Esophagus squamous epithelium (tissue), 5 donors: ENCODE measurements at regions not wholly inside any gene's neighbourhood (a gene's known extent, or its start where the extent isn't known, plus 50 kb on each side); places are given as distances from the start of the nearest gene placed in this dataset.

Experiments
- DNase-seq: peaks from one replicate; lab custom pipeline; 2025; lab: John Stamatoyannopoulos, UW
- H3K27ac ChIP-seq, 4 donors: fragments of 200-600 bp; sonication (generic); one replicate each; pipeline ENCODE4 v1.5.1; 2016 to 2019; ENCODE audit warnings: mild to moderate bottlenecking in 1 of 4
- H3K27me3 ChIP-seq, 4 donors: fragments of 200-600 bp; sonication (generic); 1 replicate in 3 of 4; 2 replicates in 1 of 4; pipeline versions ENCODE4 v1.5.1 to v1.6.0; 2017 to 2021; ENCODE audit warnings: antibody characterized with exemption in 1 of 4
- H3K36me3 ChIP-seq, 3 donors: fragments of 200-600 bp; sonication (generic); one replicate each; pipeline ENCODE4 v1.5.1; 2016 to 2019
- H3K4me1 ChIP-seq, 3 donors: fragments of 200-600 bp; sonication (generic); one replicate each; pipeline ENCODE4 v1.5.1; 2017 to 2019
- H3K4me3 ChIP-seq, 4 donors: fragments of 200-600 bp; sonication (generic); 1 replicate in 3 of 4; 2 replicates in 1 of 4; pipeline ENCODE4 v1.5.1; 2016 to 2019; ENCODE audit warnings: mild to moderate bottlenecking in 2 of 4, moderate library complexity in 1 of 4
- H3K9me3 ChIP-seq, 3 donors: fragments of 200-600 bp; sonication (generic); one replicate each; pipeline ENCODE4 v1.5.1; 2016 to 2019
- POLR2A ChIP-seq, 4 donors: fragments of 450-650 bp; IDR thresholded peaks; one replicate each; pipeline ENCODE4 v1.6.1; 2017; ENCODE audit warnings: antibody characterized with exemption in 4 of 4, mild to moderate bottlenecking in 4 of 4, moderate library complexity in 3 of 4
- WGBS, 2 donors: methylation state at CpG; one replicate each; pipeline ENCODE4 v1.1.5; 2018; 5-methylcytosine and 5-hydroxymethylcytosine counted together
- intact Hi-C: fragments of 100-400 bp; cut with DNase I; formaldehyde crosslinking; loops from one replicate; pipeline ENCODE4 v1.15.0; 2022
- TF ChIP-seq, protein P1 (sequence below), 6 experiments: fragments of 450-650 bp in 4 of 6; fragments of 200-600 bp in 2 of 6; sonication (generic) in 2 of 6; IDR thresholded peaks; one replicate each; pipeline ENCODE4 v1.5.1; 2016 to 2019; ENCODE audit warnings: antibody characterized with exemption in 6 of 6, mild to moderate bottlenecking in 4 of 6, moderate library complexity in 4 of 6
- donor health status: DM: yes; HTN: yes; CAD: no.

DNA sequence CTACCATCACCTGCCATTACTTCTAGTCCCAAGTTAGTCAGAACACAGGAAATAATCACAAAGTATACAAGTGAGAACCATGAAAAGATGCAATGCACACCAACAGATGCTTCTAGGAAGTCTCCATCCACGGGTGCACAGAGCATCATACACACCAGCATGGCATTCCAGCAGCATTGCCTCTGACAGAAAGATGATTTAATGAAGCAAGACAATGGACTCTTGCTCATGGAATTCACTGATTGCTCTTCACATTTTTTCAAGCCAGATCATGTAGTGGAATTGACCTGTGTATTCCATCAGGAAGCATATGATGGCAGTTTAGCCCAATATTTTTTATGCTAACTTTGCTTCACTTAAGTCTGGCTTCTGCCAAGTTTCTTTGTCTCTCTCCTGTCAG is 406.3 kb upstream of the RGS17 start:
- Histone ChIP-seq H3K9me3 (peaks cover 0 to 4% (median 0%) of the 10 kb centered on the region in 3 donors), H3K27ac (no peak overlapping the region), H3K36me3 (no peaks in the 10 kb centered on the region), H3K4me1 (no peaks in the 10 kb centered on the region), H3K4me3 (no peak overlapping the region), H3K27me3 (no peaks in the 10 kb centered on the region)
- WGBS, 2 donors: 50 to 63% methylated on average over 1 of the region's 1 CpG
- intact Hi-C loops: no loop called here
- TF ChIP-seq, protein P1, sequence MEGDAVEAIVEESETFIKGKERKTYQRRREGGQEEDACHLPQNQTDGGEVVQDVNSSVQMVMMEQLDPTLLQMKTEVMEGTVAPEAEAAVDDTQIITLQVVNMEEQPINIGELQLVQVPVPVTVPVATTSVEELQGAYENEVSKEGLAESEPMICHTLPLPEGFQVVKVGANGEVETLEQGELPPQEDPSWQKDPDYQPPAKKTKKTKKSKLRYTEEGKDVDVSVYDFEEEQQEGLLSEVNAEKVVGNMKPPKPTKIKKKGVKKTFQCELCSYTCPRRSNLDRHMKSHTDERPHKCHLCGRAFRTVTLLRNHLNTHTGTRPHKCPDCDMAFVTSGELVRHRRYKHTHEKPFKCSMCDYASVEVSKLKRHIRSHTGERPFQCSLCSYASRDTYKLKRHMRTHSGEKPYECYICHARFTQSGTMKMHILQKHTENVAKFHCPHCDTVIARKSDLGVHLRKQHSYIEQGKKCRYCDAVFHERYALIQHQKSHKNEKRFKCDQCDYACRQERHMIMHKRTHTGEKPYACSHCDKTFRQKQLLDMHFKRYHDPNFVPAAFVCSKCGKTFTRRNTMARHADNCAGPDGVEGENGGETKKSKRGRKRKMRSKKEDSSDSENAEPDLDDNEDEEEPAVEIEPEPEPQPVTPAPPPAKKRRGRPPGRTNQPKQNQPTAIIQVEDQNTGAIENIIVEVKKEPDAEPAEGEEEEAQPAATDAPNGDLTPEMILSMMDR (IDR thresholded peaks at IDR 0.05): no peak
- no peak for TF ChIP-seq POLR2A (IDR thresholded peaks at IDR 0.05)
- no peak for DNase-seq

DNA sequence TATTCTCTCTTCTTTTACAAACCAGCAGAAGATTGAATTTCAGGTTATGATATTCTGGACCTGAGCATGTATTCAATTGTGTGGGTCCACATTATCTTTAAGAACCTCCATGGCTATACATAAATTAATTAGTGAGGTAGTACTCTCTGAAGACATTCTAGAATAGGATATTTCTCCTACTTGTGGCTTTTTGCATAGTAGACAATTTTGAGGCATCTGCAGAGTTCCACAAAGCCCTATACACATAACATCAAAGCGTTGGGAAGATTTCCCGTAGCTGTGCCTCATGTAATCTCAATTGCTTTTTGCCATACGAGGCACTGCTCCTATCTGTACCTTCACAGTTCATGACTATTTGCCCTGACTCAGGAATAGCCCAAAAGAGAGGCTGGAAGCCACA is 395.4 kb upstream of the RGS17 start:
- Histone ChIP-seq H3K4me1 (no peaks in the 10 kb centered on the region), H3K27me3 (no peaks in the 10 kb centered on the region), H3K27ac (no peak overlapping the region), H3K4me3 (no peak overlapping the region), H3K9me3 (peaks cover 0 to 4% (median 0%) of the 10 kb centered on the region in 3 donors), H3K36me3 (no peaks in the 10 kb centered on the region)
- DNase-seq: no peak
- TF ChIP-seq, protein P1 (IDR thresholded peaks at IDR 0.05): no peak
- no peak for TF ChIP-seq POLR2A (IDR thresholded peaks at IDR 0.05)
- 63 to 64% methylated on average over 3 of the region's 3 CpGs for WGBS, 2 donors
- intact Hi-C loops: no loop called here

DNA sequence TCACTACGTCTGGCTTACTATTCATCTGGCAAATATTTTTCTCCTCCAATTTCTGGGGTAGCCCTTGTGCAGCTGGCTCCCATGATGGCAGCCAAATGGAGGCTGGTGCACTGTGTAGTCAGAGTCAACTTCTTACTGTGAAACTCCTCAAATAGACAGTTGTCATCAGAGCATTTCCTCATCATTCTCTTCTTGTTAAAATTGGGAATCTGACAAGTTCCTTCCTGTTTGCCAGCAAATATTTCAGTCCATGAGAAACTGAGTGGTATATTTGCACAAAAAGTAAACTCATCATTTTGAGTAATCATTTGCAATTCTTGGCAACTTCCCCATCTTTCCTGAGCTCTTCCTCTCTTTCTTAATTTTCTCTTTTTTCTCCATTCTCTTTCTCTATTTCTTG is 394.9 kb upstream of the RGS17 start:
- H3K4me1 ChIP-seq: no peaks in the 10 kb centered on the region
- no peaks in the 10 kb centered on the region for H3K36me3 ChIP-seq
- 31 to 50% methylated on average over 1 of the region's 1 CpG for WGBS, 2 donors
- no peaks in the 10 kb centered on the region for H3K27me3 ChIP-seq
- no peak overlapping the region for H3K4me3 ChIP-seq
- no peak for TF ChIP-seq POLR2A (IDR thresholded peaks at IDR 0.05)
- TF ChIP-seq, protein P1 (IDR thresholded peaks at IDR 0.05): no peak
- no peaks in the 10 kb centered on the region for H3K9me3 ChIP-seq
- no peak for DNase-seq
- intact Hi-C loops: no loop called here
- no peak overlapping the region for H3K27ac ChIP-seq

DNA sequence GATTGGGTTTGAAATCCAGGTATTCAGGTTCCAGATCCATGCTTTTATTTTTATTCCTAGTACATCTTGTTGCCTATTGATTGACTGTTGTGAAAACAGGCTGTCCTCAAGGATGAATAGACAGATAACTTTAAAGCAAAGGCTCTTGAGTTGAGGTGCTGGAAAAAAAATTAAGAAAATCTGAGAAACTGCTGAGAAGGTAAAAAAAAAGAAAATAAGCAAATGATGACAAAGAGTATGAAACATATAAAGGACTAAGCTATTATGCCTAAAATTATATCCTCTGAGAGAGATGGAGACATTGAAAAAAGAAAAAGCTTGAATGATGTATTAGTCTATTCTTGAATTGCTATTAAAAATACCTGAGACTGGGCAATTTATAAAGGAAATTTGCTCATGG is 392.3 kb upstream of the RGS17 start:
- no peak for DNase-seq
- Histone ChIP-seq H3K27ac (no peak overlapping the region), H3K36me3 (no peaks in the 10 kb centered on the region), H3K4me1 (no peaks in the 10 kb centered on the region), H3K4me3 (no peak overlapping the region), H3K9me3 (no peaks in the 10 kb centered on the region), H3K27me3 (no peaks in the 10 kb centered on the region)
- TF ChIP-seq POLR2A (IDR thresholded peaks at IDR 0.05): no peak
- TF ChIP-seq, protein P1 (IDR thresholded peaks at IDR 0.05): no peak
- intact Hi-C loops: no loop called here

DNA sequence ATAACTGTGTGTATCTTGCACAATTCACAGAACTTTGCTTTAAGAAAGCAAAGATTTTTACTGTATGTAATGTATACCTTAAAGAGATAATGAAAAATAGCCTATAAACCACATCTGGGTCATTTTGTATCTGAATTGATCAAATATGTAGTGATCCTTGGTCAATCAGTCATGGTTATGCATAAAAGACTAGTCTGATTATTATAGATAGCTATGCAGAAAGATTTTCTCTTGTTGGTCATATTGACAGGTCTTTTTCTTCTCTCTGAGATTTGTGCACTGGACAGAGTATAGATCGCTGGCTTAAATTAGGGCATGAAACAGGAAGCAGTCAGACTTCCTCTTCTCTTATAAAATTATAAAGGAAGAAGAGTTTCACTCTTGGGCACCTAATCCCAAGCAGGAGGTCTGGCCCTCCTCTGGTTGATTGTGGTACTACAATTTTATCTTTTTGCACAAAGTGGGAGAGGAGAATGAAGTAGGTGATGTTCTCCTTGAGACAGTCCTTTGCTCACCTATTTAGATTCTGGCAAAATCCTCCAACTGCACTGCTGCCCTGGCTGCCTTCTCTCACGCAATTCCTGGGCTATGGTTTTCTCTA is 380.9 kb upstream of the RGS17 start:
- DNase-seq: no peak
- 19% methylated on average over 2 of the region's 2 CpGs for WGBS, 2 donors
- H3K9me3 ChIP-seq: no peaks in the 10 kb centered on the region
- intact Hi-C loops: loop anchor here (10.0 kb wide), 1 partner anchor 277 kb away; no protein-coding TSS in a partner anchor
- no peak overlapping the region for H3K4me3 ChIP-seq
- no peaks in the 10 kb centered on the region for H3K36me3 ChIP-seq
- no peaks in the 10 kb centered on the region for H3K27me3 ChIP-seq
- TF ChIP-seq, protein P1 (IDR thresholded peaks at IDR 0.05): peak in 5 of 6 experiments; percentile 20 to 54 (median 43)
- TF ChIP-seq POLR2A (IDR thresholded peaks at IDR 0.05): no peak
- no peaks in the 10 kb centered on the region for H3K4me1 ChIP-seq
- H3K27ac ChIP-seq: no peak overlapping the region
